Left colon (tissue), 2 donors: ENCODE measurements at regions not wholly inside any gene's neighbourhood (a gene's known extent, or its start where the extent isn't known, plus 50 kb on each side); places are given as distances from the start of the nearest gene placed in this dataset.
"Not testable (repeated sequence)": the region's sequence is repeated elsewhere in the genome, so short reads cannot be mapped to it uniquely, and the experiment has no call there.

ENCODE experiments used
- ATAC-seq: fragments of 200-7000 bp; cut with Tn5 transposase; one replicate; pipeline ENCODE4 v1.9.1; 2020; ENCODE audit warnings: mild to moderate bottlenecking, moderate library complexity
- DNase-seq, 2 donors: peaks; one replicate each; pipeline ENCODE4 v3.0.0-alpha.2; 2020
- intact Hi-C, 2 donors: fragments of 100-400 bp; cut with DNase I in 1 of 2; cut with micrococcal nuclease in 1 of 2; formaldehyde crosslinking; loops; one replicate each; pipeline versions ENCODE4 v1.11.2 to v1.14.0; 2022; cut with DNase I, micrococcal nuclease
- donor health status: DM: no; HTN: no; CAD: no.
- donor health status: DM: yes; HTN: yes; CAD: no.

GRCh38 chr2:5172923-5173322, 519.3 kb upstream of the SOX11 start:
- intact Hi-C loops: no loop called here
- ATAC-seq: no peak
- no peak for DNase-seq

GRCh38 chr2:5173876-5174535, 518.2 kb upstream of the SOX11 start:
- no peak for ATAC-seq
- DNase-seq: no peak
- intact Hi-C loops: no loop called here

GRCh38 chr2:5175231-5175630, 517.0 kb upstream of the SOX11 start:
- intact Hi-C loops: no loop called here
- ATAC-seq (no peak), DNase-seq (no peak)

- no peak for ATAC-seq
- intact Hi-C loops: no loop called here
Observed at GRCh38 chr2:5176764-5177163, 515.4 kb upstream of the SOX11 start.

GRCh38 chr2:5183031-5183430, 509.2 kb upstream of the SOX11 start:
- DNase-seq: no peak
- no peak for ATAC-seq
- intact Hi-C loops: no loop called here

More at GRCh38 chr2:5176764-5177163, 515.4 kb upstream of the SOX11 start:
- DNase-seq: no peak

GRCh38 chr2:5187283-5187682, 504.9 kb upstream of the SOX11 start:
- ATAC-seq (no peak), DNase-seq (no peak)
- intact Hi-C loops: no loop called here

GRCh38 chr2:5188636-5189035, 503.5 kb upstream of the SOX11 start:
- ATAC-seq: no peak
- no peak for DNase-seq
- intact Hi-C loops: no loop called here

GRCh38 chr2:5190023-5190422, 502.2 kb upstream of the SOX11 start:
- intact Hi-C loops: no loop called here
- DNase-seq: no peak

GRCh38 chr2:5195636-5196035, 496.5 kb upstream of the SOX11 start:
- DNase-seq (no peak), ATAC-seq (no peak)
- intact Hi-C loops: no loop called here

More at GRCh38 chr2:5190023-5190422, 502.2 kb upstream of the SOX11 start:
- ATAC-seq: no peak

GRCh38 chr2:5203134-5203755, 488.9 kb upstream of the SOX11 start:
- intact Hi-C loops: no loop called here
- DNase-seq: no peak
- no peak for ATAC-seq

GRCh38 chr2:5206742-5207141, 485.4 kb upstream of the SOX11 start:
- ATAC-seq, intact Hi-C loops, DNase-seq: not testable (repeated sequence)

GRCh38 chr2:5215989-5216607, 476.1 kb upstream of the SOX11 start:
- no peak for DNase-seq
- no peak for ATAC-seq

GRCh38 chr2:5227062-5227699, 465.0 kb upstream of the SOX11 start:
- ATAC-seq (no peak), DNase-seq (no peak)
- intact Hi-C loops: no loop called here

More at GRCh38 chr2:5215989-5216607, 476.1 kb upstream of the SOX11 start:
- intact Hi-C loops: no loop called here

- DNase-seq (no peak), ATAC-seq (no peak)
- intact Hi-C loops: no loop called here
Observed at GRCh38 chr2:5229574-5229973, 462.6 kb upstream of the SOX11 start.

GRCh38 chr2:5230444-5230843, 461.7 kb upstream of the SOX11 start:
- no peak for DNase-seq
- intact Hi-C loops: no loop called here

GRCh38 chr2:5230855-5231254, 461.3 kb upstream of the SOX11 start:
- no peak for ATAC-seq

More at GRCh38 chr2:5230444-5230843, 461.7 kb upstream of the SOX11 start:
- ATAC-seq: no peak

GRCh38 chr2:5231287-5231686, 460.9 kb upstream of the SOX11 start:
- intact Hi-C loops: no loop called here
- no peak for DNase-seq

More at GRCh38 chr2:5230855-5231254, 461.3 kb upstream of the SOX11 start:
- DNase-seq: no peak
- intact Hi-C loops: no loop called here

GRCh38 chr2:5234563-5234962, 457.6 kb upstream of the SOX11 start:
- ATAC-seq (no peak), DNase-seq (no peak)

More at GRCh38 chr2:5231287-5231686, 460.9 kb upstream of the SOX11 start:
- ATAC-seq: no peak

GRCh38 chr2:5235701-5236100, 456.5 kb upstream of the SOX11 start:
- intact Hi-C loops: no loop called here
- ATAC-seq: no peak
- no peak for DNase-seq

More at GRCh38 chr2:5234563-5234962, 457.6 kb upstream of the SOX11 start:
- intact Hi-C loops: no loop called here

GRCh38 chr2:5236249-5236648, 455.9 kb upstream of the SOX11 start:
- ATAC-seq: no peak
- intact Hi-C loops: no loop called here
- DNase-seq: no peak
